ENCODE measurements at regions not wholly inside any gene's neighbourhood (a gene's known extent, or its start where the extent isn't known, plus 50 kb on each side); places are given as distances from the start of the nearest gene placed in this dataset.
"Not testable (repeated sequence)": the region's sequence is repeated elsewhere in the genome, so short reads cannot be mapped to it uniquely, and the experiment has no call there.

GRCh38 chr6:8628063-8628462 is 192.7 kb upstream of the SLC35B3 start:
- no peak overlapping the region for H3K4me3 ChIP-seq (ENCODE audit: insufficient read depth, low read depth, low read length)
- DNase-seq: no peak
- no peaks in the 10 kb centered on the region for H3K36me3 ChIP-seq (replicated peaks; ENCODE audit: control insufficient read depth, insufficient read depth, low read length)
- H3K27me3 ChIP-seq (ENCODE audit: control insufficient read depth, insufficient read depth, low read length): no peaks in the 10 kb centered on the region

- DNase-seq: no peak
- Histone ChIP-seq H3K36me3 (replicated peaks; ENCODE audit: control insufficient read depth, insufficient read depth, low read length) (no peaks in the 10 kb centered on the region), H3K4me3 (ENCODE audit: insufficient read depth, low read depth, low read length) (no peak overlapping the region), H3K27me3 (ENCODE audit: control insufficient read depth, insufficient read depth, low read length) (no peaks in the 10 kb centered on the region)
These were observed 191.9 kb upstream of the SLC35B3 start for GRCh38 chr6:8627085-8627861.

- Histone ChIP-seq H3K4me3 (ENCODE audit: insufficient read depth, low read depth, low read length) (no peak overlapping the region), H3K27me3 (ENCODE audit: control insufficient read depth, insufficient read depth, low read length) (no peaks in the 10 kb centered on the region), H3K36me3 (replicated peaks; ENCODE audit: control insufficient read depth, insufficient read depth, low read length) (no peaks in the 10 kb centered on the region)
- no peak for DNase-seq
These were observed 189.3 kb upstream of the SLC35B3 start for GRCh38 chr6:8624665-8625064.

GRCh38 chr6:8623441-8623840 is 188.1 kb upstream of the SLC35B3 start:
- no peak overlapping the region for H3K4me3 ChIP-seq (ENCODE audit: insufficient read depth, low read depth, low read length)

GRCh38 chr6:8619853-8620252 is 184.5 kb upstream of the SLC35B3 start:
- Histone ChIP-seq H3K27me3 (ENCODE audit: control insufficient read depth, insufficient read depth, low read length) (no peaks in the 10 kb centered on the region), H3K36me3 (replicated peaks; ENCODE audit: control insufficient read depth, insufficient read depth, low read length) (no peaks in the 10 kb centered on the region), H3K4me3 (ENCODE audit: insufficient read depth, low read depth, low read length) (no peak overlapping the region)
- DNase-seq: no peak

More at GRCh38 chr6:8623441-8623840, 188.1 kb upstream of the SLC35B3 start:
- Histone ChIP-seq H3K36me3 (replicated peaks; ENCODE audit: control insufficient read depth, insufficient read depth, low read length) (no peaks in the 10 kb centered on the region), H3K27me3 (ENCODE audit: control insufficient read depth, insufficient read depth, low read length) (no peaks in the 10 kb centered on the region)
- no peak for DNase-seq

- not testable (repeated sequence) for H3K4me3 ChIP-seq (ENCODE audit: insufficient read depth, low read depth, low read length); DNase-seq; H3K36me3 ChIP-seq (replicated peaks; ENCODE audit: control insufficient read depth, insufficient read depth, low read length); H3K27me3 ChIP-seq (ENCODE audit: control insufficient read depth, insufficient read depth, low read length)
These were observed 184.1 kb upstream of the SLC35B3 start for GRCh38 chr6:8619408-8619807.

GRCh38 chr6:8608737-8609136 is 173.4 kb upstream of the SLC35B3 start:
- Histone ChIP-seq H3K36me3 (replicated peaks; ENCODE audit: control insufficient read depth, insufficient read depth, low read length) (no peaks in the 10 kb centered on the region), H3K27me3 (ENCODE audit: control insufficient read depth, insufficient read depth, low read length) (no peaks in the 10 kb centered on the region), H3K4me3 (ENCODE audit: insufficient read depth, low read depth, low read length) (no peak overlapping the region)
- peak; percentile 3 for DNase-seq

GRCh38 chr6:8589941-8590729 is 154.8 kb upstream of the SLC35B3 start:
- no peaks in the 10 kb centered on the region for H3K36me3 ChIP-seq (replicated peaks; ENCODE audit: control insufficient read depth, insufficient read depth, low read length)
- peak; percentile 20 for DNase-seq
- H3K27me3 ChIP-seq (ENCODE audit: control insufficient read depth, insufficient read depth, low read length): no peaks in the 10 kb centered on the region
- no peak overlapping the region for H3K4me3 ChIP-seq (ENCODE audit: insufficient read depth, low read depth, low read length)

- no peaks in the 10 kb centered on the region for H3K27me3 ChIP-seq (ENCODE audit: control insufficient read depth, insufficient read depth, low read length)
- H3K4me3 ChIP-seq (ENCODE audit: insufficient read depth, low read depth, low read length): no peak overlapping the region
- no peak for DNase-seq
- H3K36me3 ChIP-seq (replicated peaks; ENCODE audit: control insufficient read depth, insufficient read depth, low read length): no peaks in the 10 kb centered on the region
These were observed 152.8 kb upstream of the SLC35B3 start for GRCh38 chr6:8588176-8588575.

GRCh38 chr6:8583291-8583690 is 147.9 kb upstream of the SLC35B3 start:
- Histone ChIP-seq H3K4me3 (ENCODE audit: insufficient read depth, low read depth, low read length) (no peak overlapping the region), H3K27me3 (ENCODE audit: control insufficient read depth, insufficient read depth, low read length) (no peaks in the 10 kb centered on the region), H3K36me3 (replicated peaks; ENCODE audit: control insufficient read depth, insufficient read depth, low read length) (no peaks in the 10 kb centered on the region)
- DNase-seq: no peak

GRCh38 chr6:8579372-8579771 is 144.0 kb upstream of the SLC35B3 start:
- no peak overlapping the region for H3K4me3 ChIP-seq (ENCODE audit: insufficient read depth, low read depth, low read length)
- no peak for DNase-seq
- no peaks in the 10 kb centered on the region for H3K36me3 ChIP-seq (replicated peaks; ENCODE audit: control insufficient read depth, insufficient read depth, low read length)
- no peaks in the 10 kb centered on the region for H3K27me3 ChIP-seq (ENCODE audit: control insufficient read depth, insufficient read depth, low read length)

GRCh38 chr6:8578006-8578405 is 142.7 kb upstream of the SLC35B3 start:
- DNase-seq: no peak
- H3K4me3 ChIP-seq (ENCODE audit: insufficient read depth, low read depth, low read length): no peak overlapping the region
- H3K36me3 ChIP-seq (replicated peaks; ENCODE audit: control insufficient read depth, insufficient read depth, low read length): no peaks in the 10 kb centered on the region
- H3K27me3 ChIP-seq (ENCODE audit: control insufficient read depth, insufficient read depth, low read length): no peaks in the 10 kb centered on the region

- no peaks in the 10 kb centered on the region for H3K27me3 ChIP-seq (ENCODE audit: control insufficient read depth, insufficient read depth, low read length)
- no peaks in the 10 kb centered on the region for H3K36me3 ChIP-seq (replicated peaks; ENCODE audit: control insufficient read depth, insufficient read depth, low read length)
- H3K4me3 ChIP-seq (ENCODE audit: insufficient read depth, low read depth, low read length): no peak overlapping the region
- DNase-seq: no peak
These were observed 139.6 kb upstream of the SLC35B3 start for GRCh38 chr6:8574749-8575468.

GRCh38 chr6:8574311-8574710 is 139.0 kb upstream of the SLC35B3 start:
- H3K27me3 ChIP-seq (ENCODE audit: control insufficient read depth, insufficient read depth, low read length): no peaks in the 10 kb centered on the region
- H3K36me3 ChIP-seq (replicated peaks; ENCODE audit: control insufficient read depth, insufficient read depth, low read length): no peaks in the 10 kb centered on the region
- no peak overlapping the region for H3K4me3 ChIP-seq (ENCODE audit: insufficient read depth, low read depth, low read length)
- no peak for DNase-seq

Measured in H7 (cell line).